ENCODE measurements at regions not wholly inside any gene's neighbourhood (a gene's known extent, or its start where the extent isn't known, plus 50 kb on each side); places are given as distances from the start of the nearest gene placed in this dataset.

GRCh38 chr18:71844814-71845213 lies 699.3 kb downstream of the CBLN2 start:
- CTCF ChIA-PET: no interaction called here
- POLR2A ChIA-PET (ENCODE audit: low non-redundant PET): no interaction called here
- DNase-seq (ENCODE audit: low spot score): no peak
- TF ChIP-seq CTCF (conservative IDR thresholded peaks at IDR 0.05; ENCODE audit: low read depth): no peak
- no peak overlapping the region for H3K27ac ChIP-seq

GRCh38 chr18:71842666-71843065 lies 701.5 kb downstream of the CBLN2 start:
- no peak overlapping the region for H3K27ac ChIP-seq
- no peak for TF ChIP-seq CTCF (conservative IDR thresholded peaks at IDR 0.05; ENCODE audit: low read depth)
- ChIA-PET POLR2A (ENCODE audit: low non-redundant PET) (no interaction called here), CTCF (no interaction called here)
- DNase-seq (ENCODE audit: low spot score): no peak

- no peak for DNase-seq (ENCODE audit: low spot score)
- TF ChIP-seq CTCF (conservative IDR thresholded peaks at IDR 0.05; ENCODE audit: low read depth): no peak
- ChIA-PET CTCF (interaction anchor here (0.8 kb wide), 1 partner anchor 8 kb away, joined by 3 read pairs; no protein-coding TSS in a partner anchor), POLR2A (ENCODE audit: low non-redundant PET) (no interaction called here)
- H3K27ac ChIP-seq: no peak overlapping the region
These were observed 706.6 kb downstream of the CBLN2 start for GRCh38 chr18:71837547-71837946.

GRCh38 chr18:71832946-71833617 lies 711.1 kb downstream of the CBLN2 start:
- ChIA-PET POLR2A (ENCODE audit: low non-redundant PET) (no interaction called here), CTCF (no interaction called here)
- DNase-seq (ENCODE audit: low spot score): no peak
- TF ChIP-seq CTCF (conservative IDR thresholded peaks at IDR 0.05; ENCODE audit: low read depth): no peak
- H3K27ac ChIP-seq: no peak overlapping the region

GRCh38 chr18:71831039-71831438 lies 713.1 kb downstream of the CBLN2 start:
- no peak overlapping the region for H3K27ac ChIP-seq
- CTCF ChIA-PET: no interaction called here
- no peak for TF ChIP-seq CTCF (conservative IDR thresholded peaks at IDR 0.05; ENCODE audit: low read depth)
- POLR2A ChIA-PET (ENCODE audit: low non-redundant PET): no interaction called here
- DNase-seq (ENCODE audit: low spot score): no peak

GRCh38 chr18:71827301-71827700 lies 716.8 kb downstream of the CBLN2 start:
- POLR2A ChIA-PET (ENCODE audit: low non-redundant PET): no interaction called here
- CTCF ChIA-PET: no interaction called here

More at GRCh38 chr18:71827301-71827700, 716.8 kb downstream of the CBLN2 start:
- no peak for TF ChIP-seq CTCF (conservative IDR thresholded peaks at IDR 0.05; ENCODE audit: low read depth)
- DNase-seq (ENCODE audit: low spot score): no peak
- H3K27ac ChIP-seq: no peak overlapping the region
